ENCODE measurements at regions not wholly inside any gene's neighbourhood (a gene's known extent, or its start where the extent isn't known, plus 50 kb on each side); places are given as distances from the start of the nearest gene placed in this dataset.

DNA sequence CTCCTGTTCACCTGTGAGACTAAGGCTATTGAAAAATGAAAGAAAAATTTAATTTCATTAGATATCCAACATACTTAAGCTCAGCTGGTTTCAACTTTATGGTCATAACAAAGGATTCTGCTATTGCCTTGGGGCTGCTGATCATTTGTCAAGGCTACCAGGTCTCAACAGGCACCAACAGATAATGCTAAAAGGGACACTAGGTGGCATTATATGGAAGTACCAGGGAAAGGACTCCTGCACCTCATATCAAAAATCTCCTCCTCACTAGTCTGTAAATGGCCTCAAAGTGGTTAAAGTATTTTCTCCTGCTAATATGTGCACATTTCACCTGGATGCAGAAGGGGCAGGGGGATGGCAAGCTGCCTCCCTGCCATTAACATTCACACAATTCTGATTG, 167.9 kb upstream of the REG3A start:
- TF ChIP-seq, protein P1, sequence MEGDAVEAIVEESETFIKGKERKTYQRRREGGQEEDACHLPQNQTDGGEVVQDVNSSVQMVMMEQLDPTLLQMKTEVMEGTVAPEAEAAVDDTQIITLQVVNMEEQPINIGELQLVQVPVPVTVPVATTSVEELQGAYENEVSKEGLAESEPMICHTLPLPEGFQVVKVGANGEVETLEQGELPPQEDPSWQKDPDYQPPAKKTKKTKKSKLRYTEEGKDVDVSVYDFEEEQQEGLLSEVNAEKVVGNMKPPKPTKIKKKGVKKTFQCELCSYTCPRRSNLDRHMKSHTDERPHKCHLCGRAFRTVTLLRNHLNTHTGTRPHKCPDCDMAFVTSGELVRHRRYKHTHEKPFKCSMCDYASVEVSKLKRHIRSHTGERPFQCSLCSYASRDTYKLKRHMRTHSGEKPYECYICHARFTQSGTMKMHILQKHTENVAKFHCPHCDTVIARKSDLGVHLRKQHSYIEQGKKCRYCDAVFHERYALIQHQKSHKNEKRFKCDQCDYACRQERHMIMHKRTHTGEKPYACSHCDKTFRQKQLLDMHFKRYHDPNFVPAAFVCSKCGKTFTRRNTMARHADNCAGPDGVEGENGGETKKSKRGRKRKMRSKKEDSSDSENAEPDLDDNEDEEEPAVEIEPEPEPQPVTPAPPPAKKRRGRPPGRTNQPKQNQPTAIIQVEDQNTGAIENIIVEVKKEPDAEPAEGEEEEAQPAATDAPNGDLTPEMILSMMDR (conservative IDR thresholded peaks at IDR 0.05 in 1 of 2, IDR thresholded peaks at IDR 0.05 in 1 of 2; ENCODE audit: low read depth in 1 of 2, low read length in 2 of 2) = no peak
- no peak for TF ChIP-seq EZH2 (IDR thresholded peaks at IDR 0.05; ENCODE audit: low read length, missing control alignments)
